Stomach (tissue), 8 donors: ENCODE measurements at regions not wholly inside any gene's neighbourhood (a gene's known extent, or its start where the extent isn't known, plus 50 kb on each side); places are given as distances from the start of the nearest gene placed in this dataset.

Source experiments
- DNase-seq, 2 donors: peaks; one replicate each; pipeline versions ENCODE4 v3.0.0 to v3.0.0-alpha.2; 2013 to 2019
- H3K27ac ChIP-seq, 5 donors: fragments of 200-600 bp in 4 of 5; sonication (generic) in 4 of 5; one replicate each; pipeline ENCODE4 v1.5.1; 2013 to 2019; ENCODE audit warnings: mild to moderate bottlenecking in 1 of 5, moderate library complexity in 1 of 5
- H3K27me3 ChIP-seq, 3 donors: fragments of 200-600 bp; sonication (generic); one replicate each; pipeline ENCODE4 v1.5.1; 2017 to 2019; ENCODE audit warnings: mixed run types in 1 of 3
- H3K36me3 ChIP-seq, 4 donors: fragments of 200-600 bp; sonication (generic); 1 replicate in 3 of 4; 2 replicates in 1 of 4; pipeline ENCODE4 v1.5.1; 2016 to 2019
- H3K4me1 ChIP-seq, 4 donors: fragments of 200-600 bp; sonication (generic); one replicate each; pipeline ENCODE4 v1.5.1; 2016 to 2019
- H3K4me3 ChIP-seq, 4 donors: fragments of 200-600 bp; sonication (generic) in 3 of 4; one replicate each; pipeline ENCODE4 v1.5.1; 2016 to 2019; ENCODE audit warnings: mild to moderate bottlenecking in 1 of 4
- H3K9me3 ChIP-seq, 4 donors: fragments of 200-600 bp; sonication (generic); one replicate each; pipeline ENCODE4 v1.5.1; 2016 to 2019
- EP300 ChIP-seq: sonication (generic); formaldehyde crosslinking; IDR thresholded peaks from one replicate; pipeline ENCODE4 v1.6.1; 2017; ENCODE audit warnings: antibody characterized with exemption
- POLR2A ChIP-seq, 4 donors: fragments of 450-650 bp; IDR thresholded peaks; one replicate each; pipeline ENCODE4 v1.6.1; 2016; ENCODE audit warnings: antibody characterized with exemption in 4 of 4, control low read depth in 2 of 4, mild to moderate bottlenecking in 1 of 4, moderate library complexity in 1 of 4
- POLR2AphosphoS5 ChIP-seq, 3 donors: sonication (generic); formaldehyde crosslinking; IDR thresholded peaks; one replicate each; pipeline ENCODE4 v1.6.1; 2016; ENCODE audit warnings: antibody characterized with exemption in 3 of 3
- WGBS, 5 donors: extraction: QIAGEN DNeasy Blood & Tissue Kit in 3 of 5; methylation state at CpG; one replicate each; pipeline versions ENCODE4 v1.1.5 to v1.1.7; 2013 to 2018; 5-methylcytosine and 5-hydroxymethylcytosine counted together
- intact Hi-C: fragments of 100-400 bp; cut with DNase I; formaldehyde crosslinking; loops from one replicate; pipeline ENCODE4 v1.15.1; 2023; ENCODE audit warnings: low total_unique reads
- TF ChIP-seq, protein P1 (sequence below), 7 experiments: fragments of 450-650 bp in 4 of 7; fragments of 200-600 bp in 3 of 7; sonication (generic) in 3 of 7; IDR thresholded peaks; one replicate each; pipeline ENCODE4 v1.5.1; 2016 to 2019; ENCODE audit warnings: antibody characterized with exemption in 7 of 7, control low read depth in 2 of 7, mild to moderate bottlenecking in 1 of 7
- donor health status: healthy with polysubstance abuse.
- donor health status: Bipolar disorder and iron deficiency.
- donor health status: healthy.

DNA sequence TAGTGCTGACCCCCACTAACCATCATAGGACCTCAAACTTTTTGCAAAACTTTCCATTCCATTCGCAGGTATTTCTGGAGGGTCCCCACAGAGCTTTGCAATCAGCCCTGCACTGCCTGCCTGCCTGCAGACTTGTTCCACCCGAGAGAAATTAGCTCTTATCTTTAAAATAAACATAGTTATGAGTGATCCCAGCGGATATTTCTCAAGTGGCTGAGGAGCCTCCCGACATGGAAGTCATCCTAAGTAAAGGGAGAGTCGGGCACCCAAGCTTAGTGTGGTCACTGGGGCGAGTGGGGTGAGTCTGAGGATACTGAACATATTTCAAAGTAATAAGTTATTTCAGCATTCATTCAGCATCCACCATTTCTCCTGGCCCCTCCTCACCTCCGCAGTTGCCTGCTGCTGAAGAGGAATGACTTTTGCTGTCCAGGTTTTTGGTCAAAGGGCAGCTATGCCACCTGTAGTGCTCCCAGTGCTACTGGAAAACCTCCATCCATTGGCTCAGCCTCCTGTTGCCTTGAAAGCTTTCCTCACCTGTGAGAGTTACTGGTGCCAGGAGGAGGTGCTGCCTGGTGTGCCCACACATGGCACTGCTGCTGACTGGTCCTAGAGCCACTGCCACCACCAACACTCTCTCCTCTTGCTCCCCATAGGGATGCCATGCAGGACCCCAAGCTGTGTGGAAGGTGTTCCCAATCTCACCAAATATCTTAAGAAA, 89.7 kb upstream of the PCSK1 start:
- DNase-seq: no peak
- WGBS, 5 donors: 60 to 65% (median 62%) methylated on average over 7 of the region's 7 CpGs

DNA sequence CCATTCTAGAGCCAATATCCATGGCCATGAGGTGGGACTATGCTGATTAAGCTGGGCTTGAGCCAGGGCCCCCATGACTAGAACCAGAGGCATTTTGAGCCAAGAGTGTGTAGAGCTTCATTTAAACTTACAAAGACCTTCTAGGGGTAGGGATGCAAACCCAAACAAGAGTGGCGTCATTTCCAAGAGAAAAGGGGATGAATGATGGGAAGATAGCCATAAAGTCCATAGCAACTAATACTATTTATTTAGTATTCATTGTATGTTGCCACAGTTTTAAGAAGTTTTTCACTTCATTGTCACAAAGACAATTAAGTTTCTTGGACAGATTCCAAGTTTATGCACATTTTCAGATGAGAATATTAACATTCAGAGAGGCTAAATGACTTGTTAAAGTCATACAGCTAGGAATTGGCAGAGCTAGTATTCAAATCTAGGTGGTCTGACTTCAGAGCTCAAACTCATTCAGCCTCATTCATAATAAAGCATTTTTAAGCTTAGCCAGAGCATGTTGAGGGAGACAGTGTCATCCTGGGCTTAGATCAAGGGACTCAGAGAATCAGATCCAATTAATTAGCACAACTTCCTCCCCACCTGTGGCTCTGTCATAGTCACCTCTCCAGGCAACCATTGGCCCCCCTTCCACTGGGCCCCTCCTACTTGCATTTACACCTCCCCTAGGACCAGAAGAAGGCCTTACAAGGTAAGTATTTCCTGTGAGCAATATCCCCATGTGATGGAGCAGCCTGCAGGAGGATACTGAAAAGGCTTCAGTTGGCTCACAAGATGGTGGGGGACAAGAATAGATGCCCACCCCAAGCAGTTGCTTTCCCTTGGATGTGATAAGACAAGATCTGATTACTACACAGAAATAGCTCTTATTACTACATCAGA, 95.0 kb upstream of the PCSK1 start:
- no peaks in the 10 kb centered on the region for H3K9me3 ChIP-seq
- 74 to 93% (median 79%) methylated on average over 1 of the region's 1 CpG for WGBS, 5 donors
- no peak overlapping the region for H3K4me3 ChIP-seq
- TF ChIP-seq POLR2AphosphoS5 (IDR thresholded peaks at IDR 0.05): no peak
- no peak for TF ChIP-seq POLR2A (IDR thresholded peaks at IDR 0.05)
- TF ChIP-seq EP300: no peak
- no peak overlapping the region for H3K27ac ChIP-seq
- H3K36me3 ChIP-seq: no peaks in the 10 kb centered on the region
- no peaks in the 10 kb centered on the region for H3K27me3 ChIP-seq
- DNase-seq: no peak
- H3K4me1 ChIP-seq: no peaks in the 10 kb centered on the region
- intact Hi-C loops: no loop called here

More for the DNA sequence above, 89.7 kb upstream of the PCSK1 start:
- Histone ChIP-seq H3K27me3 (no peaks in the 10 kb centered on the region), H3K4me3 (no peak overlapping the region), H3K4me1 (peaks cover 0 to under 1% (median 0%) of the 10 kb centered on the region in 4 donors), H3K9me3 (no peaks in the 10 kb centered on the region), H3K36me3 (no peaks in the 10 kb centered on the region), H3K27ac (no peak overlapping the region)
- TF ChIP-seq EP300 (no peak), POLR2A (IDR thresholded peaks at IDR 0.05) (no peak), POLR2AphosphoS5 (IDR thresholded peaks at IDR 0.05) (no peak)
- TF ChIP-seq, protein P1, sequence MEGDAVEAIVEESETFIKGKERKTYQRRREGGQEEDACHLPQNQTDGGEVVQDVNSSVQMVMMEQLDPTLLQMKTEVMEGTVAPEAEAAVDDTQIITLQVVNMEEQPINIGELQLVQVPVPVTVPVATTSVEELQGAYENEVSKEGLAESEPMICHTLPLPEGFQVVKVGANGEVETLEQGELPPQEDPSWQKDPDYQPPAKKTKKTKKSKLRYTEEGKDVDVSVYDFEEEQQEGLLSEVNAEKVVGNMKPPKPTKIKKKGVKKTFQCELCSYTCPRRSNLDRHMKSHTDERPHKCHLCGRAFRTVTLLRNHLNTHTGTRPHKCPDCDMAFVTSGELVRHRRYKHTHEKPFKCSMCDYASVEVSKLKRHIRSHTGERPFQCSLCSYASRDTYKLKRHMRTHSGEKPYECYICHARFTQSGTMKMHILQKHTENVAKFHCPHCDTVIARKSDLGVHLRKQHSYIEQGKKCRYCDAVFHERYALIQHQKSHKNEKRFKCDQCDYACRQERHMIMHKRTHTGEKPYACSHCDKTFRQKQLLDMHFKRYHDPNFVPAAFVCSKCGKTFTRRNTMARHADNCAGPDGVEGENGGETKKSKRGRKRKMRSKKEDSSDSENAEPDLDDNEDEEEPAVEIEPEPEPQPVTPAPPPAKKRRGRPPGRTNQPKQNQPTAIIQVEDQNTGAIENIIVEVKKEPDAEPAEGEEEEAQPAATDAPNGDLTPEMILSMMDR (IDR thresholded peaks at IDR 0.05): no peak
- intact Hi-C loops: no loop called here

DNA sequence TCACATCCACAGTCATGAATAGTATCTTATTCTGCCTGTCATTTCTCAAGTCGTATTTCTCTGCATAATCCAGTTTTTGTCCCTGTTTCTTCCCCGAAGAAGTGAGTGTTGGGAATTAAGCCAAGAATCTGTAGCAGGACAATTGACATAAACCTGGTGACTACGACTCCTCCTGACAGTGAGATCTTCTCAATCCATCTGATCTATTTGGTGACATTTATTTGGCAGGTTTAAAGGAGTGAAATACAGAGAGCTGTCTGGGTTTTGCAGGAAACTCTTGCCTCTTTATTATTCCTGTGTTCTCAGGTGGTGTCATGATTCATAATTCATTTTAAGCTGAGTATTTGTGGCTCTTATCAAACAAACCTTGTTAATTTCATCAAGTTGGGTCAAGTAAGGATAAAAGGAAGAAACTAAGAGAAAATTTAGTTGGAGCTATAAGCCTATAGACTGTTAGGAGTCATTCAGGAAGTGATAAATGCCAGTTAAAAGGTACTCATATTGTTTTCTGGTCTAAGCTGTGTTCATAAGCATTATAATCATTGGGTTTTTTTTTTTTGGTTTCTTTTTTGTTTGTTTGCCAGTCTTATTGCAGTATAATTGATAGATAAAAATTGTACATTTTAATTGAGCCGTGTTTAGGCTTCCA, 95.9 kb upstream of the PCSK1 start:
- WGBS, 5 donors: 56 to 73% (median 64%) methylated on average over 4 of the region's 4 CpGs
- intact Hi-C loops: no loop called here
- Histone ChIP-seq H3K9me3 (no peaks in the 10 kb centered on the region), H3K4me1 (no peaks in the 10 kb centered on the region), H3K36me3 (no peaks in the 10 kb centered on the region), H3K4me3 (no peak overlapping the region), H3K27me3 (no peaks in the 10 kb centered on the region), H3K27ac (no peak overlapping the region)
- no peak for DNase-seq
- TF ChIP-seq POLR2A (IDR thresholded peaks at IDR 0.05): no peak
- no peak for TF ChIP-seq POLR2AphosphoS5 (IDR thresholded peaks at IDR 0.05)
- no peak for TF ChIP-seq EP300
- TF ChIP-seq, protein P1 (IDR thresholded peaks at IDR 0.05): no peak

DNA sequence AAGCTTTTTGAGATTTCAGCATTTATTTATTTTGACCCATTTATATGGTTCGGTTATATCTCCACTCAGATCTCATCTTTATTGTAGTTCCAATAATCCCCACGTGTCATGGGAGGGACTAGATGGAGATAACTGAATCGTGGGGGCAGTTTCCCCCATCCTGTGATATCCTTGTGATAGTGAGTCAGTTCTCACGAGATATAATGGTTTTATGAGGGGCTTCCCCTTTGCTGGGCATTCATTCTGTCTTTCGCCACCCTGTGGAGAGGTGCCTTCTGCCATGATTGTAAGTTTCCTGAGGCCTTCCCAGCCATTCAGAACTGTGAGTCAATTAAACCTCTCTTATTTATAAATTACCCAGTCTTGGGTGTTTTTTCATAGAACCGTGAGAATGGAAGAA, 96.5 kb upstream of the PCSK1 start:
- no peak for DNase-seq

More for the DNA sequence above, 96.5 kb upstream of the PCSK1 start:
- no peak overlapping the region for H3K4me3 ChIP-seq
- no peaks in the 10 kb centered on the region for H3K4me1 ChIP-seq
- no peaks in the 10 kb centered on the region for H3K9me3 ChIP-seq
- no peaks in the 10 kb centered on the region for H3K27me3 ChIP-seq
- WGBS, 5 donors: 73 to 80% (median 78%) methylated on average over 6 of the region's 6 CpGs
- no peak for TF ChIP-seq EP300
- TF ChIP-seq POLR2A (IDR thresholded peaks at IDR 0.05): no peak
- TF ChIP-seq POLR2AphosphoS5 (IDR thresholded peaks at IDR 0.05): no peak
- TF ChIP-seq, protein P1 (IDR thresholded peaks at IDR 0.05): no peak
- no peak overlapping the region for H3K27ac ChIP-seq
- intact Hi-C loops: no loop called here
- no peaks in the 10 kb centered on the region for H3K36me3 ChIP-seq
